Gastroesophageal sphincter (tissue), 4 donors: ENCODE measurements at regions not wholly inside any gene's neighbourhood (a gene's known extent, or its start where the extent isn't known, plus 50 kb on each side); places are given as distances from the start of the nearest gene placed in this dataset.

ENCODE experiments used
- ATAC-seq: fragments of 150-250 bp; one replicate; pipeline ENCODE4 v1.9.1; 2016; ENCODE audit warnings: mild to moderate bottlenecking, moderate library complexity
- H3K27ac ChIP-seq, 4 donors: fragments of 200-600 bp; sonication (generic) in 3 of 4; 1 replicate in 3 of 4; 2 replicates in 1 of 4; pipeline ENCODE4 v1.5.1; 2016 to 2019
- H3K27me3 ChIP-seq: fragments of 200-600 bp; sonication (generic); one replicate; pipeline ENCODE4 v1.5.1; 2019
- H3K36me3 ChIP-seq, 2 donors: fragments of 200-600 bp; sonication (generic); one replicate each; pipeline ENCODE4 v1.5.1; 2019; ENCODE audit warnings: control low read depth in 1 of 2
- H3K4me1 ChIP-seq, 3 donors: fragments of 200-600 bp; sonication (generic); 1 replicate in 2 of 3; 2 replicates in 1 of 3; pipeline ENCODE4 v1.5.1; 2016 to 2019; ENCODE audit warnings: control low read depth in 2 of 3
- H3K4me3 ChIP-seq, 2 donors: fragments of 200-600 bp; sonication (generic); one replicate each; pipeline ENCODE4 v1.5.1; 2019; ENCODE audit warnings: mild to moderate bottlenecking in 1 of 2, moderate library complexity in 1 of 2
- H3K9me3 ChIP-seq, 3 donors: fragments of 200-600 bp; sonication (generic); one replicate each; pipeline ENCODE4 v1.5.1; 2017 to 2019; ENCODE audit warnings: control low read depth in 2 of 3
- EP300 ChIP-seq: sonication (generic); formaldehyde crosslinking; IDR thresholded peaks from one replicate; pipeline ENCODE4 v1.6.1; 2017; ENCODE audit warnings: antibody characterized with exemption, mild to moderate bottlenecking
- POLR2A ChIP-seq, 2 donors: fragments of 450-650 bp; IDR thresholded peaks; one replicate each; pipeline ENCODE4 v1.6.1; 2017; ENCODE audit warnings: antibody characterized with exemption in 2 of 2, mild to moderate bottlenecking in 2 of 2, moderate library complexity in 1 of 2
- POLR2AphosphoS5 ChIP-seq: sonication (generic); formaldehyde crosslinking; IDR thresholded peaks from one replicate; pipeline ENCODE4 v1.6.1; 2017; ENCODE audit warnings: antibody characterized with exemption
- WGBS, 2 donors: methylation state at CpG; one replicate each; pipeline ENCODE4 v1.1.5; 2018; ENCODE audit warnings: low coverage in 1 of 2; 5-methylcytosine and 5-hydroxymethylcytosine counted together
- TF ChIP-seq, protein P1 (sequence below), 4 experiments: fragments of 200-600 bp in 2 of 4; fragments of 450-650 bp in 2 of 4; sonication (generic) in 1 of 4; IDR thresholded peaks; one replicate each; pipeline ENCODE4 v1.5.1; 2017 to 2019; ENCODE audit warnings: antibody characterized with exemption in 4 of 4, mild to moderate bottlenecking in 2 of 4, moderate library complexity in 2 of 4

DNA sequence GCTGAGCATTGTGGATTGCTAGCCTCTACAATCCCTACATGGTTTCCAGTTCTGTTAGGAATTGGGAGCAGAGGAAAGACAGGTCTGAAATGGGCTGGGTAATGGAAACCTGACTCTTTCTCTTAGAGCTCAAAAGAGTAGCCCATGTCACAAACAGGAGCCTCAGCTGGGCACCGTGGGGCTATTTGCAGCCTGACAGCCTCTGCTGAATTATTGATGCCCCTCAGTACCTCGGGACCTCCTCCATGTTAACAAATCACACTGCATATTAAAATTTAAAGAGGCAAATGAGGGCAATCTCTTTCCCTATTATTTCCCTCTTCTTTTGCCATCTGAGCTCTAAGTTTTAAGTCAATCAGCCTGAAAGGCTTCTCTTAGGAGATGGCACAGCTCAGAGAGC lies 157.1 kb downstream of the TSEN15 start:
- no peak overlapping the region for H3K4me3 ChIP-seq
- WGBS, 2 donors = 93 to 95% methylated on average over 2 of the region's 2 CpGs
- no peaks in the 10 kb centered on the region for H3K9me3 ChIP-seq
- no peaks in the 10 kb centered on the region for H3K4me1 ChIP-seq
- H3K36me3 ChIP-seq = no peaks in the 10 kb centered on the region
- TF ChIP-seq POLR2AphosphoS5 (no peak), EP300 (no peak), POLR2A (IDR thresholded peaks at IDR 0.05) (no peak)
- TF ChIP-seq, protein P1, sequence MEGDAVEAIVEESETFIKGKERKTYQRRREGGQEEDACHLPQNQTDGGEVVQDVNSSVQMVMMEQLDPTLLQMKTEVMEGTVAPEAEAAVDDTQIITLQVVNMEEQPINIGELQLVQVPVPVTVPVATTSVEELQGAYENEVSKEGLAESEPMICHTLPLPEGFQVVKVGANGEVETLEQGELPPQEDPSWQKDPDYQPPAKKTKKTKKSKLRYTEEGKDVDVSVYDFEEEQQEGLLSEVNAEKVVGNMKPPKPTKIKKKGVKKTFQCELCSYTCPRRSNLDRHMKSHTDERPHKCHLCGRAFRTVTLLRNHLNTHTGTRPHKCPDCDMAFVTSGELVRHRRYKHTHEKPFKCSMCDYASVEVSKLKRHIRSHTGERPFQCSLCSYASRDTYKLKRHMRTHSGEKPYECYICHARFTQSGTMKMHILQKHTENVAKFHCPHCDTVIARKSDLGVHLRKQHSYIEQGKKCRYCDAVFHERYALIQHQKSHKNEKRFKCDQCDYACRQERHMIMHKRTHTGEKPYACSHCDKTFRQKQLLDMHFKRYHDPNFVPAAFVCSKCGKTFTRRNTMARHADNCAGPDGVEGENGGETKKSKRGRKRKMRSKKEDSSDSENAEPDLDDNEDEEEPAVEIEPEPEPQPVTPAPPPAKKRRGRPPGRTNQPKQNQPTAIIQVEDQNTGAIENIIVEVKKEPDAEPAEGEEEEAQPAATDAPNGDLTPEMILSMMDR (IDR thresholded peaks at IDR 0.05) = no peak
- H3K27ac ChIP-seq = no peak overlapping the region
- H3K27me3 ChIP-seq = no peaks in the 10 kb centered on the region
- no peak for ATAC-seq

DNA sequence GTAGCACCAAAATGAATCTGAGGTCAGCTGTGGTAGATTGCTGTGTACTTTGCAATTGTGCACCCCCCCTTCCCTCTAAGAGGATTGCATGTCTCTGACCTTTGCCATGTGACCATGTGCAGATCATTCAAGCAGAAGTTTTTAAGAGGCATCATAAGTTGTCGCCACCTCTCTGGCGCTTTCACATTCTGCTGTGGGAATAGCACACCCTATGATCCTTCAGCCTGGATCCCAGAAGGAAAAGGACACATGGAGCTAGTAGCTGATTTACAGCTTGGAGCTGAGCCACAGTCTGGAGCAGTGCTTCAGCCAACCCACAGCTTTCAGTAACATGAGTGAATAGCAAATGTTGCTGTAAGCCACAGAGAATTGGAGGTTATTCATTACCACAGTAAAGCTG lies 158.5 kb downstream of the TSEN15 start:
- 100% methylated on average over 2 of the region's 2 CpGs; no CpG with 5 or more reads in 1 of the 2 donors for WGBS, 2 donors
- ATAC-seq = no peak
- Histone ChIP-seq H3K36me3 (no peaks in the 10 kb centered on the region), H3K27me3 (no peaks in the 10 kb centered on the region), H3K9me3 (no peaks in the 10 kb centered on the region), H3K4me1 (no peaks in the 10 kb centered on the region), H3K4me3 (no peak overlapping the region), H3K27ac (no peak overlapping the region)
- TF ChIP-seq EP300 = no peak
- TF ChIP-seq, protein P1 (IDR thresholded peaks at IDR 0.05) = no peak
- no peak for TF ChIP-seq POLR2AphosphoS5
- TF ChIP-seq POLR2A (IDR thresholded peaks at IDR 0.05) = no peak

- no peak for ATAC-seq
Measured at GRCh38 chr1:184210862-184211261, 159.3 kb downstream of the TSEN15 start.

DNA sequence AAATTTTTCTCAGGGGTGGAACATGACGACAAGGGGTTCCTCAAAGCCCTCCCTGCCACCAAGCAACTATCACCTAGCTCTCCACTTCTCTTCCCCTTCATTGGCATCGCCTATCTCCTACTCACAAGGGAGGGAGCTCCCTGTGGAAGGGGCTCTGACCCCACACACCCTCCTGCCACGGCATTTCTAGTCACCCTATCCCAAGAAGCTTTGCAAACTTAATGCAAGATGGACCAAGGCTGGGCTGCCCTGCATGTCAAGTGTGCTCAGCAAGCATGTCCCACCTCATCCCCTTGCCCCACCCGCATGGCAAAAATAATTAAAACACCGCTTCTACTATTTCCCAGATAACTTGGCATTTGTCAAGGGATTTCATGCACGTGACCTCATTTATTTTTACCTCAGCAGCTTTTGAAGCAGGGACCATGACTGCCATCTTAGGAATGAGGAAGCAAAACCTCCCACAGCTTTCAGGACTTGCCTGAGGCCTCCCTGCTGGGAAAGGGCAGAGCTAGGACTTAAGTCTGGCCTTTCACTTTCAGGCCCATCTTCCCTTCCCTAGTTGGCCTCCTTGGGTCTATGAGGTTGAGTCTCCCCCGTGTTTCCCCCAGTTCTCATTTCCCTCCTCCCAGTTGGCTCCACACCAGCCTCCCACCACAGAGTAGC lies 161.3 kb downstream of the TSEN15 start:
- 48 to 69% methylated on average over 5 of the region's 7 CpGs for WGBS, 2 donors
- TF ChIP-seq EP300 = no peak
- TF ChIP-seq POLR2AphosphoS5 = no peak
- no peak for TF ChIP-seq POLR2A (IDR thresholded peaks at IDR 0.05)
- TF ChIP-seq, protein P1 (IDR thresholded peaks at IDR 0.05) = no peak
- H3K27ac ChIP-seq = no peak overlapping the region
- H3K4me1 ChIP-seq = no peaks in the 10 kb centered on the region
- H3K4me3 ChIP-seq = no peak overlapping the region
- H3K36me3 ChIP-seq = no peaks in the 10 kb centered on the region
- H3K27me3 ChIP-seq = no peaks in the 10 kb centered on the region
- H3K9me3 ChIP-seq = no peaks in the 10 kb centered on the region
- no peak for ATAC-seq

More at GRCh38 chr1:184210862-184211261, 159.3 kb downstream of the TSEN15 start:
- no peak for TF ChIP-seq POLR2A (IDR thresholded peaks at IDR 0.05)
- TF ChIP-seq POLR2AphosphoS5 = no peak
- TF ChIP-seq, protein P1 (IDR thresholded peaks at IDR 0.05) = no peak
- TF ChIP-seq EP300 = no peak
- Histone ChIP-seq H3K36me3 (no peaks in the 10 kb centered on the region), H3K27me3 (no peaks in the 10 kb centered on the region), H3K9me3 (no peaks in the 10 kb centered on the region), H3K4me1 (no peaks in the 10 kb centered on the region), H3K27ac (no peak overlapping the region), H3K4me3 (no peak overlapping the region)
- 81 to 83% methylated on average over 4 to 6 of the region's 6 CpGs for WGBS, 2 donors

GRCh38 chr1:184214128-184214527 lies 162.6 kb downstream of the TSEN15 start:
- TF ChIP-seq POLR2AphosphoS5 = no peak
- Histone ChIP-seq H3K36me3 (no peaks in the 10 kb centered on the region), H3K4me1 (no peaks in the 10 kb centered on the region), H3K4me3 (no peak overlapping the region), H3K9me3 (no peaks in the 10 kb centered on the region), H3K27ac (no peak overlapping the region), H3K27me3 (no peaks in the 10 kb centered on the region)
- no peak for ATAC-seq
- no CpG with 5 or more reads among the region's 4 CpGs for WGBS, 2 donors
